ENCODE measurements at regions not wholly inside any gene's neighbourhood (a gene's known extent, or its start where the extent isn't known, plus 50 kb on each side); places are given as distances from the start of the nearest gene placed in this dataset.

- TF ChIP-seq CTCF (IDR thresholded peaks at IDR 0.05; ENCODE audit: low read depth, low read length, poor library complexity, severe bottlenecking) = no peak
- TF ChIP-seq EZH2phosphoT487 (IDR thresholded peaks at IDR 0.05; ENCODE audit: borderline replicate concordance, low read length) = no peak
Measured at GRCh38 chr9:99303177-99303576, 81.1 kb downstream of the SEC61B start.

Measured in DOHH2 (cell line).